ENCODE measurements at regions not wholly inside any gene's neighbourhood (a gene's known extent, or its start where the extent isn't known, plus 50 kb on each side); places are given as distances from the start of the nearest gene placed in this dataset.
"Not testable (repeated sequence)": the region's sequence is repeated elsewhere in the genome, so short reads cannot be mapped to it uniquely, and the experiment has no call there.

GRCh38 chr14:105889666-105890473 is 363.5 kb downstream of the TMEM121 start:
- no peak for TF ChIP-seq POLR2A (IDR thresholded peaks at IDR 0.05; ENCODE audit: low read depth, low read length)
- no peak for DNase-seq (ENCODE audit: insufficient read length, low spot score)

GRCh38 chr14:105890474-105891220 is 364.3 kb downstream of the TMEM121 start:
- DNase-seq (ENCODE audit: insufficient read length, low spot score) (no peak), FAIRE-seq (no peak)
- no peak for TF ChIP-seq POLR2A (IDR thresholded peaks at IDR 0.05; ENCODE audit: low read depth, low read length)

More at GRCh38 chr14:105889666-105890473, 363.5 kb downstream of the TMEM121 start:
- no peak for FAIRE-seq

- no peak for FAIRE-seq
- DNase-seq (ENCODE audit: insufficient read length, low spot score), result no peak
- TF ChIP-seq POLR2A (IDR thresholded peaks at IDR 0.05; ENCODE audit: low read depth, low read length), result no peak
Measured at GRCh38 chr14:105891221-105891602, 364.8 kb downstream of the TMEM121 start.

GRCh38 chr14:105891631-105892452 is 365.5 kb downstream of the TMEM121 start:
- TF ChIP-seq POLR2A (IDR thresholded peaks at IDR 0.05; ENCODE audit: low read depth, low read length), result no peak
- no peak for FAIRE-seq
- DNase-seq (ENCODE audit: insufficient read length, low spot score), result no peak

- not testable (repeated sequence) for FAIRE-seq; DNase-seq (ENCODE audit: insufficient read length, low spot score)
Measured at GRCh38 chr14:105892453-105893441, 366.4 kb downstream of the TMEM121 start.

GRCh38 chr14:105893686-105894085 is 367.3 kb downstream of the TMEM121 start:
- not testable (repeated sequence) for DNase-seq (ENCODE audit: insufficient read length, low spot score); FAIRE-seq

- FAIRE-seq (no peak), DNase-seq (ENCODE audit: insufficient read length, low spot score) (no peak)
- TF ChIP-seq POLR2A (IDR thresholded peaks at IDR 0.05; ENCODE audit: low read depth, low read length), result no peak
Measured at GRCh38 chr14:105894125-105894977, 368.0 kb downstream of the TMEM121 start.

- TF ChIP-seq POLR2A (IDR thresholded peaks at IDR 0.05; ENCODE audit: low read depth, low read length), result no peak
- no peak for FAIRE-seq
Measured at GRCh38 chr14:105894978-105895881, 368.8 kb downstream of the TMEM121 start.

GRCh38 chr14:105896206-105896605 is 369.8 kb downstream of the TMEM121 start:
- DNase-seq (ENCODE audit: insufficient read length, low spot score); FAIRE-seq: not testable (repeated sequence)

More at GRCh38 chr14:105894978-105895881, 368.8 kb downstream of the TMEM121 start:
- DNase-seq (ENCODE audit: insufficient read length, low spot score), result no peak

- not testable (repeated sequence) for FAIRE-seq; DNase-seq (ENCODE audit: insufficient read length, low spot score)
Measured at GRCh38 chr14:105896961-105897724, 370.8 kb downstream of the TMEM121 start.

- no peak for DNase-seq (ENCODE audit: insufficient read length, low spot score)
- FAIRE-seq, result no peak
- no peak for TF ChIP-seq POLR2A (IDR thresholded peaks at IDR 0.05; ENCODE audit: low read depth, low read length)
Measured at GRCh38 chr14:105897725-105898113, 371.3 kb downstream of the TMEM121 start.

All from H54 (cell line).